OCI-LY7 (cell line): ENCODE measurements at regions not wholly inside any gene's neighbourhood (a gene's known extent, or its start where the extent isn't known, plus 50 kb on each side); places are given as distances from the start of the nearest gene placed in this dataset.

Source experiments
- BruUV-seq: library from RNA; stranded (reverse); fragments of 400-500 nt; replicated peaks from 2 replicates; lab custom pipeline; 2021; lab: Mats Ljungman, UMichigan
- CTCF ChIA-PET: fragments of 300-600 bp; sonication (Branson Sonifier 250); formaldehyde crosslinking; loops from one replicate; lab custom pipeline; 2022; ENCODE audit warnings: antibody characterized with exemption; ENCODE audit not compliant: unreplicated experiment; lab: Charles Lee
- POLR2A ChIA-PET: fragments of 300-600 bp; sonication (Branson Sonifier 250); formaldehyde crosslinking; loops from one replicate; lab custom pipeline; 2022; ENCODE audit warnings: antibody characterized with exemption; lab: Charles Lee
- DNase-seq: peaks from one replicate; pipeline ENCODE4 v3.0.0-alpha.2; 2015; ENCODE audit warnings: low spot score
- H2AFZ ChIP-seq: fragments of 200-600 bp; sonication (generic), shearing (Covaris generic); 2 replicates; pipeline ENCODE4 v1.6.1; 2014; ENCODE audit warnings: mild to moderate bottlenecking, antibody characterized with exemption, low read length, moderate library complexity
- H3K27ac ChIP-seq: fragments of 200-600 bp; sonication (generic); 2 replicates; pipeline ENCODE4 v1.5.1; 2014; ENCODE audit warnings: mixed run types, low read depth, mild to moderate bottlenecking, moderate library complexity, low read length, inconsistent platforms; ENCODE audit not compliant: poor library complexity, severe bottlenecking
- H3K36me3 ChIP-seq: fragments of 200-600 bp; sonication (generic); 2 replicates; pipeline ENCODE4 v1.6.1; 2014; ENCODE audit warnings: mild to moderate bottlenecking, antibody characterized with exemption, low read length, moderate library complexity, mixed read lengths; ENCODE audit not compliant: insufficient read depth
- H3K4me1 ChIP-seq: fragments of 200-600 bp; sonication (generic); 2 replicates; pipeline ENCODE4 v1.5.1; 2014; ENCODE audit warnings: mild to moderate bottlenecking, low read length; ENCODE audit not compliant: insufficient read depth, poor library complexity, severe bottlenecking
- H3K4me2 ChIP-seq: fragments of 200-600 bp; sonication (generic); 2 replicates; pipeline ENCODE4 v1.6.1; 2014; ENCODE audit warnings: mild to moderate bottlenecking, low read length
- H3K4me3 ChIP-seq: fragments of 200-600 bp; sonication (generic); 2 replicates; pipeline ENCODE4 v1.5.1; 2014; ENCODE audit warnings: mild to moderate bottlenecking, low read depth, low read length; ENCODE audit not compliant: poor library complexity, severe bottlenecking
- H3K79me2 ChIP-seq: fragments of 200-600 bp; sonication (generic); 2 replicates; pipeline ENCODE4 v1.6.1; 2016; ENCODE audit warnings: low read depth, mild to moderate bottlenecking, low read length, moderate library complexity, mixed read lengths; ENCODE audit not compliant: insufficient read depth
- H3K9me2 ChIP-seq: fragments of 200-600 bp; sonication (generic); 2 replicates; pipeline ENCODE4 v1.6.1; 2016; ENCODE audit warnings: mild to moderate bottlenecking, low read length, mixed read lengths; ENCODE audit not compliant: insufficient read depth
- H3K9me3 ChIP-seq: fragments of 200-600 bp; sonication (generic); 2 replicates; pipeline ENCODE4 v1.6.1; 2014; ENCODE audit warnings: mild to moderate bottlenecking, mixed run types, low read length, mixed read lengths
- H4K20me1 ChIP-seq: fragments of 200-600 bp; sonication (generic); 2 replicates; pipeline ENCODE4 v1.6.1; 2014; ENCODE audit warnings: mild to moderate bottlenecking, antibody characterized with exemption, low read length, moderate library complexity, mixed read lengths; ENCODE audit not compliant: insufficient read depth
- CTCF ChIP-seq: fragments of 200-600 bp; sonication (generic); conservative IDR thresholded peaks from 2 replicates; pipeline ENCODE4 v1.5.1; 2014; ENCODE audit warnings: mild to moderate bottlenecking, antibody characterized with exemption, low read length, moderate library complexity, mixed read lengths
- EZH2phosphoT487 ChIP-seq: fragments of 200-600 bp; sonication (generic); IDR thresholded peaks from 2 replicates; pipeline ENCODE4 v1.6.1; 2018; ENCODE audit warnings: low read depth, borderline replicate concordance, mild to moderate bottlenecking, mixed run types, antibody characterized with exemption, low read length, moderate library complexity, mixed read lengths
- intact Hi-C: fragments of 100-400 bp; cut with micrococcal nuclease; formaldehyde crosslinking; loops from one replicate; pipeline ENCODE4 v1.10.0; 2022; ENCODE audit not compliant: unreplicated experiment

- no peak overlapping the region for H3K27ac ChIP-seq
- TF ChIP-seq CTCF (no peak), EZH2phosphoT487 (no peak)
- POLR2A ChIA-PET, result no interaction called here
- no peaks in the 10 kb centered on the region for H3K36me3 ChIP-seq
- intact Hi-C loops, result no loop called here
- no peak overlapping the region for H3K4me2 ChIP-seq
- H4K20me1 ChIP-seq, result no peaks in the 10 kb centered on the region
- BruUV-seq, result no TSS peak
- no peaks in the 10 kb centered on the region for H3K79me2 ChIP-seq
- DNase-seq, result no peak
- H3K4me3 ChIP-seq, result no peak overlapping the region
- H3K9me2 ChIP-seq, result no peaks in the 10 kb centered on the region
- H2AFZ ChIP-seq, result no peak overlapping the region
- no peaks in the 10 kb centered on the region for H3K9me3 ChIP-seq
- CTCF ChIA-PET, result no interaction called here
- H3K4me1 ChIP-seq, result no peaks in the 10 kb centered on the region
Measured at GRCh38 chr2:49379406-49379805, 225.1 kb upstream of the FSHR start.

GRCh38 chr2:49371128-49371701, 216.9 kb upstream of the FSHR start:
- CTCF ChIA-PET, result no interaction called here
- Histone ChIP-seq H3K9me2 (no peaks in the 10 kb centered on the region), H3K36me3 (no peaks in the 10 kb centered on the region), H3K4me3 (no peak overlapping the region), H3K9me3 (no peaks in the 10 kb centered on the region), H3K4me2 (no peak overlapping the region), H3K79me2 (no peaks in the 10 kb centered on the region), H3K27ac (no peak overlapping the region), H2AFZ (no peak overlapping the region), H3K4me1 (no peaks in the 10 kb centered on the region), H4K20me1 (no peaks in the 10 kb centered on the region)
- intact Hi-C loops, result no loop called here
- POLR2A ChIA-PET, result no interaction called here
- BruUV-seq, result no TSS peak
- DNase-seq, result no peak
- TF ChIP-seq CTCF (no peak), EZH2phosphoT487 (no peak)

- Histone ChIP-seq H3K9me2 (no peaks in the 10 kb centered on the region), H3K9me3 (no peaks in the 10 kb centered on the region), H3K4me1 (no peaks in the 10 kb centered on the region), H3K27ac (no peak overlapping the region), H3K4me2 (no peak overlapping the region), H3K4me3 (no peak overlapping the region), H3K36me3 (no peaks in the 10 kb centered on the region), H4K20me1 (no peaks in the 10 kb centered on the region), H2AFZ (no peak overlapping the region), H3K79me2 (no peaks in the 10 kb centered on the region)
- no TSS peak for BruUV-seq
- DNase-seq, result no peak
- ChIA-PET CTCF (no interaction called here), POLR2A (no interaction called here)
- no peak for TF ChIP-seq EZH2phosphoT487
- TF ChIP-seq CTCF, result no peak
- intact Hi-C loops, result no loop called here
Measured at GRCh38 chr2:49369650-49370049, 215.3 kb upstream of the FSHR start.
